Endothelial cell of umbilical vein (primary cell): ENCODE measurements at regions not wholly inside any gene's neighbourhood (a gene's known extent, or its start where the extent isn't known, plus 50 kb on each side); places are given as distances from the start of the nearest gene placed in this dataset.

ENCODE experiments used
- BruUV-seq: library from RNA; stranded (reverse); fragments of 400-500 nt; replicated peaks from 2 replicates; lab custom pipeline; 2021; lab: Mats Ljungman, UMichigan
- CTCF ChIA-PET: fragments of 300-600, 350-600 bp; sonication (Branson Sonifier 250); formaldehyde crosslinking; loops from one replicate; lab custom pipeline; 2021; ENCODE audit warnings: antibody characterized with exemption, inconsistent platforms; lab: Charles Lee
- POLR2A ChIA-PET: fragments of 300-600, 350-600 bp; sonication (Branson Sonifier 250); formaldehyde crosslinking; loops from one replicate; lab custom pipeline; 2021; ENCODE audit warnings: antibody characterized with exemption, inconsistent platforms; lab: Charles Lee
- DNase-seq: peaks from one replicate; pipeline ENCODE4 v3.0.0-alpha.2; 2011; ENCODE audit warnings: low read depth, low spot score
- FAIRE-seq: peaks from 2 replicates; lab custom pipeline; 2011; peaks lifted over from hg19 to GRCh38; lab: Jason Lieb, UNC
- H2AFZ ChIP-seq: 2 replicates; pipeline ENCODE4 v1.6.0; 2012; ENCODE audit warnings: low read depth, low read length, control low read depth, inconsistent platforms
- H3K27ac ChIP-seq: 2 replicates; pipeline ENCODE4 v1.5.1; 2011; ENCODE audit warnings: low read depth, mild to moderate bottlenecking, control low read depth, low read length, moderate library complexity; ENCODE audit not compliant: insufficient read depth
- H3K27me3 ChIP-seq, 2 experiments: 2 replicates each; pipeline versions ENCODE4 v1.6.0 to v1.6.1; 2011; ENCODE audit warnings: low read length in 2 of 2, mixed read lengths in 1 of 2; ENCODE audit not compliant: control insufficient read depth in 2 of 2, insufficient read depth in 2 of 2
- H3K36me3 ChIP-seq, 2 experiments: 2 replicates in 1 of 2; 3 replicates in 1 of 2; pipeline ENCODE4 v1.5.1; 2011; ENCODE audit warnings: low read length in 2 of 2, mild to moderate bottlenecking in 1 of 2, moderate library complexity in 1 of 2; ENCODE audit not compliant: control insufficient read depth in 2 of 2, insufficient read depth in 2 of 2; ENCODE audit errors: extremely low read depth in 1 of 2
- H3K4me1 ChIP-seq: 3 replicates; pipeline ENCODE4 v1.5.1; 2011; ENCODE audit warnings: mild to moderate bottlenecking, low read length; ENCODE audit not compliant: control insufficient read depth, insufficient read depth; ENCODE audit errors: extremely low read depth
- H3K4me2 ChIP-seq: 2 replicates; pipeline ENCODE4 v1.6.1; 2011; ENCODE audit warnings: low read length, control low read depth, mixed read lengths; ENCODE audit not compliant: insufficient read depth
- H3K4me3 ChIP-seq, 3 experiments: fragments of 200-600 bp in 1 of 3; sonication (generic), shearing (Covaris generic) in 1 of 3; replicated peaks in 1 of 3; 2 replicates each; pipeline ENCODE4 v1.5.1; 2011 to 2016; ENCODE audit warnings: control low read depth in 3 of 3, low read length in 3 of 3, mild to moderate bottlenecking in 2 of 3, inconsistent platforms in 1 of 3, low read depth in 1 of 3, moderate library complexity in 1 of 3; ENCODE audit not compliant: insufficient read depth in 1 of 3
- H3K79me2 ChIP-seq: 2 replicates; pipeline ENCODE4 v1.6.0; 2012; ENCODE audit warnings: low read length, inconsistent platforms; ENCODE audit not compliant: control insufficient read depth, insufficient read depth
- H3K9ac ChIP-seq: replicated peaks from 2 replicates; pipeline ENCODE3; 2011; ENCODE audit warnings: low read length, control low read depth; ENCODE audit not compliant: insufficient read depth; ENCODE audit errors: extremely low read depth
- H3K9me1 ChIP-seq: replicated peaks from 3 replicates; pipeline ENCODE4 v1.6.0; 2011; ENCODE audit warnings: mild to moderate bottlenecking, low read length; ENCODE audit not compliant: control insufficient read depth, insufficient read depth; ENCODE audit errors: extremely low read depth
- H3K9me3 ChIP-seq: replicated peaks from 2 replicates; pipeline ENCODE4 v1.5.1; 2012; ENCODE audit warnings: low read length, inconsistent platforms; ENCODE audit not compliant: control insufficient read depth, insufficient read depth
- H4K20me1 ChIP-seq: replicated peaks from 2 replicates; pipeline ENCODE3; 2011; ENCODE audit warnings: mild to moderate bottlenecking, low read length; ENCODE audit not compliant: control insufficient read depth, insufficient read depth; ENCODE audit errors: extremely low read depth
- CTCF ChIP-seq, 2 donors: IDR thresholded peaks; 1 replicate in 1 of 2; 2 replicates in 1 of 2; pipeline ENCODE4 v1.5.1; 2011; ENCODE audit warnings: low read length in 2 of 2, mild to moderate bottlenecking in 2 of 2, moderate library complexity in 2 of 2, control low read depth in 1 of 2, inconsistent platforms in 1 of 2, low read depth in 1 of 2; ENCODE audit not compliant: insufficient read depth in 1 of 2; ENCODE audit errors: extremely low read depth in 1 of 2
- EZH2 ChIP-seq: IDR thresholded peaks from 2 replicates; pipeline ENCODE4 v1.6.1; 2012; ENCODE audit warnings: borderline replicate concordance, low read depth, mild to moderate bottlenecking, moderate library complexity, low read length, inconsistent platforms; ENCODE audit not compliant: severe bottlenecking
- FOS ChIP-seq: IDR thresholded peaks from 2 replicates; pipeline ENCODE4 v1.6.1; 2011; ENCODE audit warnings: mild to moderate bottlenecking, low read length, moderate library complexity, borderline replicate concordance; ENCODE audit not compliant: insufficient read depth
- GATA2 ChIP-seq: IDR thresholded peaks from 2 replicates; pipeline ENCODE4 v1.7.0; 2011; ENCODE audit warnings: low read depth, mild to moderate bottlenecking, moderate library complexity, mixed read lengths, low read length; ENCODE audit not compliant: insufficient read length, insufficient read depth
- JUN ChIP-seq: IDR thresholded peaks from 2 replicates; pipeline ENCODE4 v1.6.1; 2011; ENCODE audit warnings: borderline replicate concordance, low read depth; ENCODE audit not compliant: insufficient read length, insufficient read depth
- MAX ChIP-seq: IDR thresholded peaks from 2 replicates; pipeline ENCODE4 v1.6.1; 2011; ENCODE audit not compliant: insufficient read depth, insufficient read length
- MYC ChIP-seq: IDR thresholded peaks from one replicate; pipeline ENCODE4 v1.6.1; 2011; ENCODE audit warnings: mild to moderate bottlenecking, low read depth, low read length
- POLR2A ChIP-seq: IDR thresholded peaks from 2 replicates; pipeline ENCODE4 v1.6.1; 2012; ENCODE audit warnings: low read depth, mild to moderate bottlenecking, control low read depth, low read length
- POLR2AphosphoS5 ChIP-seq: IDR thresholded peaks from 2 replicates; pipeline ENCODE4 v1.6.1; 2012; ENCODE audit warnings: low read depth, mild to moderate bottlenecking, control low read depth, low read length, moderate library complexity; ENCODE audit not compliant: insufficient read depth
- dilution Hi-C: fragments of 300-500 bp; cut with MboI; formaldehyde crosslinking; loops from one replicate; pipeline ENCODE4 v1.15.0; 2019; ENCODE audit warnings: low sequenced_read_pairs; ENCODE audit not compliant: extremely low pct_ligation_motif_present
- intact Hi-C: fragments of 100-400 bp; cut with micrococcal nuclease; formaldehyde crosslinking; loops from one replicate; pipeline ENCODE4 v1.10.0; 2022

GRCh38 chr1:192256674-192257334, 60.0 kb upstream of the RGS21 start:
- H4K20me1 ChIP-seq = no peaks in the 10 kb centered on the region
- H3K4me2 ChIP-seq = no peak overlapping the region
- no TSS peak for BruUV-seq
- H3K36me3 ChIP-seq = no peaks in the 10 kb centered on the region
- H3K9me3 ChIP-seq = no peaks in the 10 kb centered on the region
- H3K4me3 ChIP-seq = no peak overlapping the region
- H3K9ac ChIP-seq = no peak overlapping the region
- H2AFZ ChIP-seq = no peak overlapping the region
- H3K27me3 ChIP-seq = no peaks in the 10 kb centered on the region
- H3K27ac ChIP-seq = no peak overlapping the region
- ChIA-PET POLR2A (no interaction called here), CTCF (no interaction called here)
- TF ChIP-seq POLR2AphosphoS5 (no peak), GATA2 (peak; percentile 72), EZH2 (no peak), MYC (no peak), JUN (no peak), POLR2A (no peak)
- intact Hi-C loops = no loop called here
- peak; percentile 75 for DNase-seq
- no peak for FAIRE-seq
- H3K9me1 ChIP-seq = no peaks in the 10 kb centered on the region
- H3K79me2 ChIP-seq = no peaks in the 10 kb centered on the region
- H3K4me1 ChIP-seq = peaks cover 14% of the 10 kb centered on the region
- dilution Hi-C loops = no loop called here

DNA sequence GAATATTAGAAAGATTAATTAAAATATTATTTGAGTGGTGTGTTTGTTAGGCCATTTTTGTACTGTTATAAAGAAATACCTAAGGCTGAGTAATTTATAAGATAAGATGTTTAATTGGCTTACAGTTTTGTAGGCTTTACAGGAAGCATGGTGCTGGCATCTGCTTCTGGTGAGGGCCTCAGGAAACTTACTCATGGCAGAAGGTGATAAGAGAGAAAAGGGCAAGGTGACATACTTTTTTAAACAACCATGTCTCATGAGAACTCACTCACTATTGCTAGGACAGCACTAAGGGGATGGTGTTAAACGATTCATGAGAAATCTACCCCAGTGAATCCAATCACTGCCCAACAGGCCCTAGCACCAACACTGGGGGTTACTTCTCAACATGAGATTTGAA, 56.7 kb upstream of the RGS21 start:
- intact Hi-C loops = loop anchor here (1.0 to 5.0 kb wide), 3 partner anchors 33 to 182 kb away; no protein-coding TSS in a partner anchor
- FAIRE-seq = peak; percentile 85
- Histone ChIP-seq H3K4me2 (peak overlapping the region; percentile 17), H3K4me1 (peaks cover 28% of the 10 kb centered on the region), H2AFZ (no peak overlapping the region), H3K4me3 (no peak overlapping the region), H3K9me3 (no peaks in the 10 kb centered on the region), H3K27me3 (no peaks in the 10 kb centered on the region), H4K20me1 (no peaks in the 10 kb centered on the region), H3K36me3 (no peaks in the 10 kb centered on the region), H3K9me1 (no peaks in the 10 kb centered on the region), H3K9ac (peak overlapping the region; percentile 14), H3K79me2 (no peaks in the 10 kb centered on the region), H3K27ac (peak overlapping the region; percentile 70)
- peak; percentile 91 for DNase-seq
- no peak for TF ChIP-seq MAX
- TF ChIP-seq EZH2 = no peak
- no peak for TF ChIP-seq CTCF (IDR thresholded peaks at IDR 0.05; ENCODE audit: extremely low read depth in 1 of 2, insufficient read depth in 1 of 2, low read depth in 1 of 2, low read length in 2 of 2)
- peak; percentile 24 for TF ChIP-seq POLR2A
- peak; percentile 91 for TF ChIP-seq GATA2
- no peak for TF ChIP-seq MYC
- TF ChIP-seq JUN = peak; percentile 56
- TF ChIP-seq FOS = peak; percentile 88
- TF ChIP-seq POLR2AphosphoS5 = peak; percentile 73
- POLR2A ChIA-PET = no interaction called here
- CTCF ChIA-PET = no interaction called here
- no TSS peak for BruUV-seq
- dilution Hi-C loops = no loop called here
